Dermis blood vessel endothelial cell (primary cell): ENCODE measurements at regions not wholly inside any gene's neighbourhood (a gene's known extent, or its start where the extent isn't known, plus 50 kb on each side); places are given as distances from the start of the nearest gene placed in this dataset.
A peak's percentile ranks its signal among the peaks of the same experiment; 100 is the strongest.

Experiments
- DNase-seq: peaks from one replicate; pipeline ENCODE4 v3.0.0; 2010

DNA sequence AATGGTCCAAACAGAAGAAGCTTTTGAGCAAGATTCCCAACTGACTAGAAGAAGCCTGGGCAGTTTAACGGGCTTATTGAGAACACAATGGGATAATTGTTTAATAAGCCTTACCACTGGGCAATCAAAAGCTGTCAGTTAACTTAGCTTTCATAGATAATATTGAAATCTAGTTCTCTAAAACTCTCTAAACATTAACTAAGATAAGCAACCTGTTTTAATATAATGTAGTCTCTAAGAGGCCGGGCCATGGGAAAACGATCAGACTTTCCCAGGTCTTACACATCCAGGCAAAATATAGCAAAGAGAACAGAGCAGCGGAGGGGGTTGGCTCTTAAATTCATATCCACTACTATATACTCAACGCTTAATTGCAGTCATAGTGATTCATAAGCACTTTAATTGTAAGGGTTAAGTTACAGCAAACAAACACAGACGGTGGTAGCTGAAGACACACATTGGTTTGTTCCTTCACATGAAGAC is 128.0 kb upstream of the FAM83B start:
- no peak for DNase-seq

DNA sequence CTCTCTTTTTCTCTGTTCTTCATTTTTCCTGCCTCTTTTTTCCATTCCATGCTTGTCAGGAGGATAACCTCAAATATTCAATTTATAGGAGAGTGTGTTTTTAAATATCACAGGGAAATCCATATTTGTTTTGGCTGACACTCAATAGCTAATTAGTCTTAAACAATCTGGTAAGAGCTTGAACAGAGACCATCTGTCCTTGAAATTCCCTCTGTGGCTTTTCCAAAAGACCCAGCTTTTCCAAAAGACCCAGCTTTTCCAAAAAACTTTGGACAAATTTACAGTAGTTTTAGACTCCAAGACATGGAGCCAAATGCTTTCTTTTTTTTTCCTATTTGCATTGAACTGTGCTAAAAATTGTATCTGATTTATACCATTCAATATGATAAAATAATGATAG is 127.4 kb upstream of the FAM83B start:
- DNase-seq, result no peak

DNA sequence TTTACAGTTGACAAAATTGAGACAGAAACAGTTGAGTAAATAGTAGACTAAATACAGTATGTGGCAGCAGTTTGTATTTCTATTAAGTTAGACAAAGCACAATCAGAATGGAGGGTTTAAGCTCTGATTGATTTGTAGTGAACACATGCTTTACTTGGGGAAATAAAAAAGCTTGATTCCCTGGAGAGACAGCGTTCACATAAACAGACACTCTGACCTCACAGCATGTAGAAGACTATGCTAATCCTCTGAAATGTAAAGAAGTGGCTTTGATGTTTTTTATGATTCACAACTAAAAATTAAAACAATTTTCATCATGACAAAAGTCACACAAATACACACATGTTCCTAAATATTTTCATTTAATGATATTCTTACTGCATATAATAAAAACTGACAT is 126.9 kb upstream of the FAM83B start:
- DNase-seq, result no peak

- DNase-seq, result no peak
Observed at GRCh38 chr6:54722328-54722727, 124.2 kb upstream of the FAM83B start.

DNA sequence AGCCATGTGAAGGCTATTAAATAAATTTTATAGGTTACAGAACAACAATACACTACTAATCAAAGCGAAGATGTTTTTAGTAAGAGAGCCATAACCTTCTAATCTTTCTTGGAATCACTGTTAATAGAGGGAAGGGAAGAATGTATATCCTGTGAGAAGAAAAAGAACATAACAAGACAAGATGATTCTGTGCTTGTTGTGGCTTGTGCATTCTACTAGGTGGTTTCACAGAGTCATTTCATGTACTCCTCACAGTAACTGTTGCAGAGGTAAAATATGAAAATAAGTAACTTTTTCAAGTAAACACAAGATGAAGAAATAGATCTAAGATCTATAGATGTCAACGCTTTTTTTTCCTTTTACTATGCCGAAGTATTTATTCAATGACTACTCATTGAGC is 116.9 kb upstream of the FAM83B start:
- DNase-seq, result no peak

GRCh38 chr6:54730767-54731630 is 115.6 kb upstream of the FAM83B start:
- DNase-seq, result no peak

DNA sequence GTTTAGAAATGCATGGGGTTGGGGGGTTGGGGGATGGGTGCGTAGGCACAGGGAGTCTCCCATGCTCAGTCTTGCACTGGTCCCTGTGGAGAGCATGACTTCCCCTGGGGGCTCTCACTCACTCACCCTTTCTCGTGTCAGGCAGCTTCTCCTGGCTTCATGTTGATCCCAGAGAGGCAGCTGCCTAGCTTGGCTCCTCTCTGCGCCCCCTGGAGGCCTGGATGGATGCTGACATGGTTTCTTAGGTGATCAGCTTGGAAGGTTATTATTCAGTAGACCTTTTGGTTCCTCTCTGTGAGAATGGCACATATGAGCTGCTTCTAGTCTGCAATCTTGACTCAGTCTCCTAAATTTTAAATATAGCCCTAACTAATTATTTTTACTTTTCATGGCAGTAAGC is 109.3 kb upstream of the FAM83B start:
- DNase-seq, result peak; percentile 9

DNA sequence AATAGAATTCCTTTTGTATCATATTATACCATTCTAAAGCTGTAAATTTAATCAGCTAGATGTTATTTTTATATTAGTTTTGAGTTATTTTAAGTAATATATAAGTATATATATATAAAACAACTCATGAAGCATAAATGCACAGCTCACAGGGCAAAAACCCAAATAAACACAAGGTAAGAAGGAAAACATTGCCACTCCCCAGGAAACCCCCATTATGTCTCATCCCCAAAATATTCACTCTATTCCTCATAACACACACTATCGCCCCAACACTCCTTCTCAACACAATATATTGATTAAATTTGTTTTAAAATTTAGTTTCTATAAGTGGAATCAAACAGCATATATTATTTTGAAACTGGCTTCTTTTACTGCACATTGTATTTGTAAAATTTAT is 98.6 kb upstream of the FAM83B start:
- no peak for DNase-seq

- no peak for DNase-seq
Observed at GRCh38 chr6:54754406-54754805, 92.2 kb upstream of the FAM83B start.

DNA sequence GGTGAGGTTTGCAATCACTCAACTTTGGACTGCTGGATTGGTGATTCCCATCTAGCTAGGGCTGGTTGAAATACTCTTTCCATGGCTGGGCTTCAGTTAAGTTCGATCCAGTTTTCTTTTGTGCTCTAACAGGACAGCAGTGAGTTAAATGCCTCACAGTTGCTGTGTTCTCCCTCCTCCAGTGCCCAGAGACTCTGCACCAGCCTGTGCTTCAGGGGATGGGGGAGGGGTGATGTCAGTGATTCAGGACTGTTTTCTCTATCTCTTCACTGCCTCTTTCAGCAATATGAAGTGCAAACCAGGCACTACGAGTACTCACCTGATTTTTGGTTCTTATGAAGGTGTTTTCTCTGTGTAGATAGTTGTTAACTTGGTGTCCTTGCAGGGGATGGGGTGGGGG is 88.2 kb upstream of the FAM83B start:
- no peak for DNase-seq

DNA sequence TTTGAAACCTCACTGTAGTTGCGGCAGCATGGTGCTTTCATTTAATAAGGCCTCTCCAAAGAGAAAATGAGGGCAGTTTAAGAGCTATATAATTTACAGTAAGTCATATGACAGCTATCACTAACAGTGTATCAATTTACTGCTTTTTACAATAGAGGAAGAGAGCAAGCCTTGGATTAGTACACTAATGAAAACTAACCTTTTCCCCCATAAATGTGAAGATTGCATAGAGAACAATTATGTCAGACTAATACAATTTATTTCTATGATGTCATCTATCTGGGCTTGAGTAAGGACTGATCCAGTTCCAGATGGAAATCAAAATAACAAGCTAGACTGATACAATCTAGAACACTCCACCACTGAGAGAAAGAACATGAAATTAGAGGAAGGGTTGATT is 78.1 kb upstream of the FAM83B start:
- DNase-seq, result no peak

DNA sequence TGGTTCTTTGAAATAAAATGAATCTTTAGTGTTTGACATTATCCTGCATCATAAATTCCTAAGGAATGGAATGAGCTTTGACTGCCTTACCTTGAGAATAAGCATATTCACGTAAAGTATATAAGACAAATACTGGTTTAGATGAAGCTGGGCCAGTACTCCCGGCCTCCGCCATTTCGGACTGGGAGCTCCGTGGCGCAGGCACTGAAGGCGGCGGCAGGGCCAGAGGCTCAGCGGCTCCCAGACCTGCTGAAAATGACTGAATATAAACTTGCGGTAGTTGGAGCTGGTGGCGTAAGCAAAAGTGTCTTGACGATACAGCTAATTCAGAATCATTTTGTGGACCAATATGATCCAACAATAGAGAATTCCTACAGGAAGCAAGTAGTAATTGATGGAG is 76.2 kb upstream of the FAM83B start:
- DNase-seq, result no peak

DNA sequence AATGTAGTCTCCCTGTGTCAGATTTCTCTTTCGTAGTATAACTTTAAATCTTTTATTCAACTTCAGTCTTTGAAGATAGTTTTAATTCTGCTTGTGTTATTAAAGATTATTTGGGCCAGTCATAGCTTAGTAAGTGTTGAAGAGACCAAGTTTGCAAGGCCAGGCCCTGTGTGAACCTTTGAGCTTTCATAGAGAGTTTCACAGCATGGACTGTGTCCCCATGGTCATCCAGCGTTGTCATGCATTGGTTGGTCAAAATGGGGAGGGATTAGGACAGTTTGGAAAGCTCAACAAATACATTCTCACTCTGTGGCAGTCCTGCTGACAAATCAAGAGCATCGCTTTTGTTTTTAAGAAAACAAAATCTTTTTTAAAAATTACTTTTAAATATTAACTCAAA is 74.6 kb upstream of the FAM83B start:
- no peak for DNase-seq

GRCh38 chr6:54772610-54773009 is 74.0 kb upstream of the FAM83B start:
- DNase-seq, result no peak

DNA sequence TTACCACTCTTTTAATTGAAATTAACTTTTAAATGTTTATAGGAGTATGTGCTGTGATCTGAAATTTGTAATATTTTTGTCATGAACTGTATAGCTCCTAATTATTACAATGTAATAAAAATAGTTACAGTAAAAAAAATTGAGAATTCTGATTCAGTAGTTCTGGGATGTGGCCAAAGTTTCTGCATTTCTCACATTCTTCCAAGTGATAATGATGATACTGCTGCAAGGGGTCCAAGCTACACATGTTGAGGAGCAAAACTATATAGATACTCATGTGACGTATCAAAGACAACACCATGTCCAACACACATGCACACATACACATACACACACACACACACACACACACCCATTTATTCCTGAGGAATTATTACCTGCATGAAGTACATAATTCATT is 71.0 kb upstream of the FAM83B start:
- no peak for DNase-seq

- no peak for DNase-seq
Observed at GRCh38 chr6:54776891-54777290, 69.7 kb upstream of the FAM83B start.

DNA sequence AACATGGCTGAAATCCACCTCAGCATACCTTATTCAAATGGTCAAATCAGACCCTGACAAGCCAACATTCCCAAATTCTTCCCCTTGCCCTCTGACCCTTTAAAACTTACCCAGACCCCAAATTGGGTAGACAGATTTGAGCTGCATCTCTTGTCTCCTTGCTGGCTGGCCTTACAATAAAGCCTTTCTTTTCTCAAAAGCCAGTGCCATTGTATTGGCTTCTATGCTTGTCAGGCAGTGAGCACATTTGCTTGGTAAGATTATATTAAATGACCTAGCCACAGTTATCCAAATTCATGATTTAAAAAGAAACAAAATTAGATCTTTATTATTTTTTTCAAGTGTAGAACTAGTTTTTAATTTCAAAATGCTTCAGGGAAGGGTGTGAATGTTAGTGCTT is 67.8 kb upstream of the FAM83B start:
- no peak for DNase-seq

- no peak for DNase-seq
Observed at GRCh38 chr6:54784011-54784410, 62.6 kb upstream of the FAM83B start.

GRCh38 chr6:54786154-54786553 is 60.4 kb upstream of the FAM83B start:
- no peak for DNase-seq

DNA sequence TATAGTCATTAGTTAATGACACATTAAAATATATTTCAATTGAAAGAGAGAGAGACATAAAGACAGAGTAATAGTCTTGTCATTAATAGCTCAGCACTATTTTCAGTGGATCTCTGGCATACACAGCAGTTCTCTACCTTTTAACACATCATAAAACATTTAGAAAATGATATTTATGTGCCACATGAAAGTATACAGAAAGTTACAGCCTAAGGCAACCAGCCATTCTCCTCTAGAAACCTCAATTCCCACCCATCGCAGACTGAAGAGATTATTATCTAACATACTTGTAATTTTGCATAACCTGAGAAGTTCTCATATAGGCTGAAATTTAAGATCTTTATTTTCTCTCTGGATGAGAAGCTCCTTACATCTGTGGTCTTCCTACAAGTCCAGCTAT is 58.7 kb upstream of the FAM83B start:
- DNase-seq, result no peak
